ENCODE measurements at regions not wholly inside any gene's neighbourhood (a gene's known extent, or its start where the extent isn't known, plus 50 kb on each side); places are given as distances from the start of the nearest gene placed in this dataset.
"Not testable (repeated sequence)": the region's sequence is repeated elsewhere in the genome, so short reads cannot be mapped to it uniquely, and the experiment has no call there.

GRCh38 chr12:92272061-92272964 lies 126.7 kb upstream of the BTG1 start:
- no peak for DNase-seq (ENCODE audit: low read depth, low spot score)

GRCh38 chr12:92271341-92271740 lies 125.7 kb upstream of the BTG1 start:
- DNase-seq (ENCODE audit: low read depth, low spot score) = no peak

GRCh38 chr12:92270521-92270920 lies 124.9 kb upstream of the BTG1 start:
- no peak for DNase-seq (ENCODE audit: low read depth, low spot score)

- DNase-seq (ENCODE audit: low read depth, low spot score) = no peak
Measured at GRCh38 chr12:92268946-92269345, 123.3 kb upstream of the BTG1 start.

- DNase-seq (ENCODE audit: low read depth, low spot score) = no peak
Measured at GRCh38 chr12:92261692-92262091, 116.0 kb upstream of the BTG1 start.

- DNase-seq (ENCODE audit: low read depth, low spot score) = no peak
Measured at GRCh38 chr12:92261071-92261470, 115.4 kb upstream of the BTG1 start.

GRCh38 chr12:92259696-92260251 lies 114.1 kb upstream of the BTG1 start:
- no peak for DNase-seq (ENCODE audit: low read depth, low spot score)

GRCh38 chr12:92259291-92259690 lies 113.6 kb upstream of the BTG1 start:
- no peak for DNase-seq (ENCODE audit: low read depth, low spot score)

- no peak for DNase-seq (ENCODE audit: low read depth, low spot score)
Measured at GRCh38 chr12:92257261-92257660, 111.6 kb upstream of the BTG1 start.

- no peak for DNase-seq (ENCODE audit: low read depth, low spot score)
Measured at GRCh38 chr12:92255741-92256140, 110.1 kb upstream of the BTG1 start.

- DNase-seq (ENCODE audit: low read depth, low spot score) = no peak
Measured at GRCh38 chr12:92253301-92253700, 107.7 kb upstream of the BTG1 start.

GRCh38 chr12:92248977-92249376 lies 103.3 kb upstream of the BTG1 start:
- DNase-seq (ENCODE audit: low read depth, low spot score) = no peak

GRCh38 chr12:92244036-92244435 lies 98.4 kb upstream of the BTG1 start:
- DNase-seq (ENCODE audit: low read depth, low spot score) = no peak

- DNase-seq (ENCODE audit: low read depth, low spot score) = no peak
Measured at GRCh38 chr12:92242907-92243306, 97.3 kb upstream of the BTG1 start.

GRCh38 chr12:92237762-92238523 lies 92.3 kb upstream of the BTG1 start:
- DNase-seq (ENCODE audit: low read depth, low spot score) = no peak

GRCh38 chr12:92237262-92237661 lies 91.6 kb upstream of the BTG1 start:
- DNase-seq (ENCODE audit: low read depth, low spot score) = no peak

GRCh38 chr12:92235703-92236472 lies 90.2 kb upstream of the BTG1 start:
- DNase-seq (ENCODE audit: low read depth, low spot score) = no peak

- DNase-seq (ENCODE audit: low read depth, low spot score) = no peak
Measured at GRCh38 chr12:92234533-92234932, 88.9 kb upstream of the BTG1 start.

- no peak for DNase-seq (ENCODE audit: low read depth, low spot score)
Measured at GRCh38 chr12:92233346-92234015, 87.8 kb upstream of the BTG1 start.

- DNase-seq (ENCODE audit: low read depth, low spot score) = not testable (repeated sequence)
Measured at GRCh38 chr12:92232371-92232932, 86.8 kb upstream of the BTG1 start.

GRCh38 chr12:92231945-92232344 lies 86.3 kb upstream of the BTG1 start:
- not testable (repeated sequence) for DNase-seq (ENCODE audit: low read depth, low spot score)

All from activated CD4-positive, CD25-positive, alpha-beta regulatory T cell treated with anti-CD3 and anti-CD28 coated beads, Interleukin-2, amount 50 U/mL, for 16 hours (primary cell).